BE2C (cell line): ENCODE measurements at regions not wholly inside any gene's neighbourhood (a gene's known extent, or its start where the extent isn't known, plus 50 kb on each side); places are given as distances from the start of the nearest gene placed in this dataset.

Experiments
- DNase-seq: peaks from one replicate; pipeline ENCODE4 v3.0.0-alpha.2; 2020
- H3K27me3 ChIP-seq: fragments of 250-450 bp; sonication (Bioruptor Pico); 2 replicates; pipeline ENCODE4 v1.5.1; 2020; ENCODE audit warnings: mild to moderate bottlenecking
- H3K36me3 ChIP-seq: fragments of 250-450 bp; sonication (Bioruptor Pico); 2 replicates; pipeline ENCODE4 v1.5.1; 2020; ENCODE audit warnings: mild to moderate bottlenecking
- H3K4me1 ChIP-seq: fragments of 250-450 bp; sonication (Bioruptor Pico); 2 replicates; pipeline ENCODE4 v1.5.1; 2020
- H3K4me3 ChIP-seq: 2 replicates; pipeline ENCODE4 v1.5.1; 2011; ENCODE audit warnings: low read depth, low read length
- H3K9me3 ChIP-seq: fragments of 250-450 bp; sonication (Bioruptor Pico); 2 replicates; pipeline ENCODE4 v1.5.1; 2020
- CTCF ChIP-seq: IDR thresholded peaks from 2 replicates; pipeline ENCODE4 v1.5.1; 2012; ENCODE audit warnings: mild to moderate bottlenecking, low read depth, low read length

GRCh38 chr13:102945324-102945815 is 99.5 kb downstream of the ERCC5 start:
- H3K9me3 ChIP-seq = no peaks in the 10 kb centered on the region; the same call in 1 of the 2 replicates
- no peak for DNase-seq

GRCh38 chr13:102944821-102945220 is 99.0 kb downstream of the ERCC5 start:
- Histone ChIP-seq H3K4me3 (no peak overlapping the region), H3K4me1 (no peaks in the 10 kb centered on the region), H3K36me3 (no peaks in the 10 kb centered on the region), H3K9me3 (no peaks in the 10 kb centered on the region; the same call in 1 of the 2 replicates), H3K27me3 (peaks cover 32% of the 10 kb centered on the region)
- TF ChIP-seq CTCF = no peak
- DNase-seq = no peak

More at GRCh38 chr13:102945324-102945815, 99.5 kb downstream of the ERCC5 start:
- H3K36me3 ChIP-seq = no peaks in the 10 kb centered on the region
- H3K27me3 ChIP-seq = peaks cover 32% of the 10 kb centered on the region
- H3K4me3 ChIP-seq = no peak overlapping the region
- no peaks in the 10 kb centered on the region for H3K4me1 ChIP-seq
- no peak for TF ChIP-seq CTCF

- TF ChIP-seq CTCF = no peak
- no peaks in the 10 kb centered on the region; the same call in 1 of the 2 replicates for H3K9me3 ChIP-seq
These were observed 94.9 kb downstream of the ERCC5 start for GRCh38 chr13:102940770-102941169.

GRCh38 chr13:102940143-102940542 is 94.3 kb downstream of the ERCC5 start:
- H3K27me3 ChIP-seq = no peaks in the 10 kb centered on the region
- no peaks in the 10 kb centered on the region for H3K36me3 ChIP-seq
- TF ChIP-seq CTCF = peak; percentile 38
- H3K4me1 ChIP-seq = no peaks in the 10 kb centered on the region
- H3K9me3 ChIP-seq = no peaks in the 10 kb centered on the region; the same call in 1 of the 2 replicates
- H3K4me3 ChIP-seq = no peak overlapping the region
- DNase-seq = peak; percentile 26

More at GRCh38 chr13:102940770-102941169, 94.9 kb downstream of the ERCC5 start:
- Histone ChIP-seq H3K4me3 (no peak overlapping the region), H3K36me3 (no peaks in the 10 kb centered on the region), H3K4me1 (no peaks in the 10 kb centered on the region), H3K27me3 (peaks cover 4% of the 10 kb centered on the region; the same call in 1 of the 2 replicates)
- no peak for DNase-seq

- Histone ChIP-seq H3K4me1 (no peaks in the 10 kb centered on the region), H3K4me3 (no peak overlapping the region), H3K36me3 (no peaks in the 10 kb centered on the region), H3K27me3 (no peaks in the 10 kb centered on the region), H3K9me3 (no peaks in the 10 kb centered on the region; the same call in 1 of the 2 replicates)
- DNase-seq = no peak
- no peak for TF ChIP-seq CTCF
These were observed 90.1 kb downstream of the ERCC5 start for GRCh38 chr13:102935896-102936321.

GRCh38 chr13:102933523-102933922 is 87.7 kb downstream of the ERCC5 start:
- H3K27me3 ChIP-seq = no peaks in the 10 kb centered on the region
- H3K9me3 ChIP-seq = no peaks in the 10 kb centered on the region
- no peak overlapping the region for H3K4me3 ChIP-seq
- DNase-seq = no peak
- no peaks in the 10 kb centered on the region for H3K36me3 ChIP-seq
- H3K4me1 ChIP-seq = no peaks in the 10 kb centered on the region
- TF ChIP-seq CTCF = no peak; the same call in 1 of the 2 replicates
